Hematopoietic multipotent progenitor cell (in vitro differentiated cells): ENCODE measurements at regions not wholly inside any gene's neighbourhood (a gene's known extent, or its start where the extent isn't known, plus 50 kb on each side); places are given as distances from the start of the nearest gene placed in this dataset.
A peak's percentile ranks its signal among the peaks of the same experiment; 100 is the strongest.

ENCODE experiments used
- DNase-seq, 3 donors: peaks; one replicate each; pipeline ENCODE4 v3.0.0-alpha.2; 2011 to 2015; ENCODE audit warnings: low read depth in 2 of 3, low spot score in 2 of 3

- no peak for DNase-seq
Measured at GRCh38 chr4:14265651-14266050, 638.1 kb upstream of the BOD1L1 start.

DNA sequence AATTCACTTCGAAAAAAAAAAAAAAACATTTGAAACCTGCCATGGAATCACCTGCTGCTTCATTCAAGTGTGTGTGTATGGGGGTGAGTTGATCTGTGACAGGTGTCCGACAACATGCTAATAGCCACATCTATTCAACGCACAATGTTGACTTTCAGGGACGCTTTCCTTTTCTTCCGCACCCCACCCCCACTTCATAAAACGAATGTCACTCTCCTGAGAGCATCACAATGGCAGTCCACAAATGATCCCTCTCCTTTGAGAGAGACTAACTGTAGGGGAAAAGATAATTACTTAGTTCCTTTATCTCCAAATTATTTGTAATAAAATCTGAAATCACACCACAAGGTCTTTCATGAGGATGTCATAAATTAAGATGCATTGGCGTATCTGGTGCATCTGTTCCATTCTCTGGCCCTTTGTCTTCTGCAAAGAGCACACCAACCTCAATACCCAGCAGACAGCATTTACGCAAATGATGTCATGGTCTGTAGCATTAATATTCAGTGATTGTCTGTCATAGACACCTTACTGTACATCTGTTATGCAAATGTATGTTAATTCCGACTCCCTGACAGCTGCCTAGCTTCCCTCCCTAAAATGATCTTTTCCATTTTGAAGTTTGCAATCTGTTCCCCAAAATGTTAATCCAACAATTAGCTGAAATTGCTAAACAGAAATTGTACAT lies 640.0 kb upstream of the BOD1L1 start:
- no peak for DNase-seq

DNA sequence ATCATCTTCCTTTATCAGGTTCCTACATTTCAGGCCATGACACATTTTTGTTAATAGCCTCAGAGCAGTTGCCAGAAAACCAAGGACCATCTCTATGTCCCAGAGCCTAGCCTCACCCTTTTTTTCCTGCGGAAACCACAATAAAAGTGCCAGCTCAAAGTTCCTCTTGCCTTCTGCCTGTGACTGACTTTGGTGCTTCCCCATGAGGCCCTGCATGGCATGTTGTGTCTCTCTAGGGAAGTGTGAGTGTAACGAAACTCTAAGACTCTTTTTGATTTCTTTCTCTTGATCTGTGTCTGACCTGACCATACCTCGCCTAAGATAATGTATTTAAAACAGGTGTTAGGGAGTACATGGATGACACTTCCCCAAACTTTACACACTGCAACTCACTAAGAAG lies 642.3 kb upstream of the BOD1L1 start:
- peak in 2 of 3 donors; percentile 82 to 91 for DNase-seq

- peak in 2 of 3 donors; percentile 19 to 73 for DNase-seq
Measured at GRCh38 chr4:14272206-14272605, 644.7 kb upstream of the BOD1L1 start.

GRCh38 chr4:14277505-14277904 lies 650.0 kb upstream of the BOD1L1 start:
- no peak for DNase-seq

GRCh38 chr4:14280567-14280966 lies 653.0 kb upstream of the BOD1L1 start:
- DNase-seq = no peak

GRCh38 chr4:14284578-14284977 lies 657.1 kb upstream of the BOD1L1 start:
- DNase-seq = no peak

DNA sequence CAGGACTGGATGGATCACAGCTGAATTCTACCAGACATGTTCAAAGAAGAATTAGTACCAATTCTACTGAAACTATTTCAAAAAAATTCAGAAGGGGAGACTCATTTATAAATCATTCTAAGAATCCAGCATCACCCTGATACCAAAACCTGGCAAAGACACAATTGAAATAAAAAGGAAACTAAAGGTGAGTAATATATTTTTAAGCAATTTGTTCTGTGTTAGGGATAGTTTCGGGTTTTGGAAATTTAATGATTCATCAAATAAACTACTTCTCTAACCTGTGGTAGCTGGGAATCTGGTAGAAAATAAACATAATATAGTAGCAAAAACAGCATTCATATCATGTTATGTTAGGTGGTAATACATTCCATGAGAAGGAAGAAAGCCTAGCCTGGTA lies 662.2 kb upstream of the BOD1L1 start:
- no peak for DNase-seq

DNA sequence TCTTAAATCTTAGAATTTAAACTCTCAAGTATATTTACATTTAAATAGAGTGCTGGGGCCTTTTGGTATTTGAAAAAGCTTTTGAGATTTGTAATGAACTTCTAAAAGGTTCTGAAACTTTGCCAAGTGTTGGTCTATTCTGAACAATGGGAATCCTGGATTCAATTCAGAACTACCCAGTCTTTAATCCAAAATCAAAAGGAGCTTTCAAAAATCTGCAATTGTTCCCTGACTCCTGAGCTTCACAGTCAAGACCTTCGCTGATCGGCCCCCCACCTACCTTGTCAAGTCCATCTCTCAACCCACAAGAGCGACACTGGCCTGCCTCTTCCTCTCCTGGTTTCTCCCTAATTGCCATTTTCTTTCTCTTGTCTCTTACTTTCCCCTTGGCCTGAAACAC lies 666.1 kb upstream of the BOD1L1 start:
- DNase-seq = no peak

DNA sequence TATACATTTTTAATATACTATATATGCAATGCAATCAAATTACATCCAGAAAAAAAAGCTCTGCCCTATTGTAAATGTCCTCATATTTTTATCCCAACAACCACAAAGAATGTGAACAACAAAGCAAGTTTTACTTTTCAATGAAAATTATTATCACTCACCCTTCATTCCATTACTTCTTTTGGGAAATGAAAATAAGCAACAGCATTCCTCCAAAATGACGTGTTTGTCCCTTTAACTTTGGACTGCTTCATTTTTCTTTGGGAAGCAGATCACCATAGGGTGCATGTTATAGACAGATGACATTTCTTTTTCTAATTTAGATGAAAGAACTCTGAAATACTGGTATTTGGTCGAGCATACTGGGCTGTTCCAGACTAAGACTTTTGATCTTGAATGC lies 667.1 kb upstream of the BOD1L1 start:
- no peak for DNase-seq

DNA sequence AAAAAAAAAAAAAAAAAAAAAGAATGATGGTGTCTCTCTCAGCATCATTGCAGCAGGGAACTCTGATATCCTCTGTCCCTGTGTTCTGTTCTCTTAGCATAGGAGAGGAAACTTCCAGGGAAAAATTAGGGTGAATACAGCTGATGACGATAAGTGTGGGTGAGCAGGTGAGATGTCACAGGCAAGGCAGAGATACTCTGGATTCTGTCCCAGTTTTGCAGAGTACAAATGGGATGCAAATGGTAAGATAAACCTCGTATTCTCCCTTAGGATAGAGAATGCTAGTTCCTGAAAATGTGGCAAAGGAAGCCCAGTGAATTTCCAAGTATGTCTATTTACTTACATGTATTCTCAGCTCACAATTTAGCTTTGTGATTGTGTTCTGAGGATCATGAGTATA lies 671.6 kb upstream of the BOD1L1 start:
- DNase-seq = no peak

GRCh38 chr4:14302021-14302420 lies 674.5 kb upstream of the BOD1L1 start:
- no peak for DNase-seq

GRCh38 chr4:14303856-14304255 lies 676.3 kb upstream of the BOD1L1 start:
- no peak for DNase-seq

GRCh38 chr4:14308229-14308651 lies 680.7 kb upstream of the BOD1L1 start:
- no peak for DNase-seq

DNA sequence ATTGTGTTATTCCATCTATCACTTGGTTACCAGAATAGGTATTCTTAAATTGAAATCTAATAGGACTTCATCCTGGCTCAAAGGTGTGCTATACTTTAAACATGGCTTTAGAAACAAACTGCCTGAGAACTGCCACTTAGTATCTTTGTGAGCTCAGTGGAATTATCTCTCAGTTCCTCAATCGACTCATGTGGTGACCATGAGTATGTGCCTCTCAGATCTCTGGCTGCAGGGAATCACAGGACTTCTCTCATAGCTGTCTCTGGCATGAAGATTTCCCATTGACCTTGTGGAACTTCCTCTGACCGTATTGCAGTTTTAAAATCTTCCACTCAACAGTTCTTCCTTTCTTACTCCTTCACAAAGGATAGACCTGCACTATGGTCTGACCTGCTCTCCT lies 681.9 kb upstream of the BOD1L1 start:
- no peak for DNase-seq

- no peak for DNase-seq
Measured at GRCh38 chr4:14313757-14314156, 686.2 kb upstream of the BOD1L1 start.

DNA sequence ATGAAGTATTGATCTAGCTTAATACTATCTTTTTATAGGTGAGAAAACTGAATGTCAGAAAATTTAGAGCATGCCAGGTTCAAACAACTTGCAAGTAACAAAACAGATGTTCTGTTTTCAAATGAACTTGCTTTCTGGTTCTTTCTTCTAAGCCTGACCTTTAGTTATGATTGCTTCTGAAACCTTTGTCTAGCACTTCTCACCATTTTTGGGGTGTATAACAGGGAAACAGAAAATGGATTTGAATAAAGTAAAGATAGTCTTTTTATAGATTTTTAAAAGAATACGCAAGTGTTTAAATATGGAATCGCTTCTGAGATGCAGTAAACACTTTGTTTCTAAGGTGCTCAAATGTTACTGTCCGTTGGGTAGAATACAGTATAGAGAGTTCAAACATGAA lies 687.2 kb upstream of the CPEB2 start:
- DNase-seq = no peak

DNA sequence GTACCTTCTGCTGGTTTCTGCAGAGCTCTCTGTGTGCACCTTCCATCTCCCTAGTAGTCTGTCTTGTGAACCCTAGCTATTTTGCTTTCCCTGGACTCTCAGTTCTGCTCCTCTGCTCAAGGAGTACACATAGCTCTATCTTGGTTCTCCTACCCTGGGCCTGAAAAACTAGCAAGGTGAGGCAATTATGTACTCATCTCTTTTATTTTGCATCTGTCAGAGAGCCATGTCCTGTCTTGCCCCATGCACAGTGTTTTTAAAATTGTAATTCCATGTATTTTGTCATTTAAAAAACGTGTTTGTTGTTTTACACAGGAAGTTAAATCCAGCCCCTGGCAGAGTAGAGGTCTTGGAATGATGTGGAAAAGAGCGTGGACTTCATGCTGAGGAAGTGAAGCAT lies 684.9 kb upstream of the CPEB2 start:
- DNase-seq = no peak

GRCh38 chr4:14318671-14319070 lies 683.6 kb upstream of the CPEB2 start:
- DNase-seq = no peak

DNA sequence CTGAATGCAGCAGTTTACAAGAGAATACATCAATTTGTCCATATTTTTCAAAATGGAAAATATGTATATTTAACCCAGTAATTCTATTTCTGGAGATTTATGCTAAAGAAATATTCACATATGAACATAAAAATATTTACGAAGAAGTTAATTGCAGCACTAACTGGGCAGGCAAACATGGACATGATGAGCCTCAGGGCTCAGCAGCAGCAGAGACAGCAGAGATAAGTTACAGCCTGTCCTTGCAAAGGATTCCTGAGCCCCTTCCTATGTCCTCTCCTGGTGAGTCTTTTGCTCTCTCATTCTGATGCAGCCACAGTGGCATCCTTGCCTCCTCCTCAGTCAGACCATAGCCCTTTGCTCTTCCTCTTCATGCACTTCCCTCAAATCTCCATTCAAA lies 680.6 kb upstream of the CPEB2 start:
- DNase-seq = no peak

DNA sequence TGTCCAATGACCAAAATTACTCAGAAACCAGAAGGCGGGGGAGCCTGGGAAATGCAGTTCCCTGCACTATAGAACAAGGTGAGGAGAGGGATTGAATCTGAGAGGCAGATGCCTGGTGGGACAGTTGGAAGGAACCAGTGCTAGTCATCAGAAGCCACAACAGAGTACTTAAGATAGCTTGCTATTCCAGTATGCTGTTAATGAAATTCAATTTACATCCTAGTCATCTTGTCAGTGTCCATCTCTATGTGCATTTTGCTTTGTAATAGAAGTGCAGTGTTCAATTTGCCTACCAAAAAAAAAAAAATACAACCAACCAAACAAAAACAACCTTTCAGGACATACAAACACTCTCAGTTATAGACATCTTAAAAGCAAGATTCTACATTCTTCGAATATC lies 679.1 kb upstream of the CPEB2 start:
- DNase-seq = no peak

DNA sequence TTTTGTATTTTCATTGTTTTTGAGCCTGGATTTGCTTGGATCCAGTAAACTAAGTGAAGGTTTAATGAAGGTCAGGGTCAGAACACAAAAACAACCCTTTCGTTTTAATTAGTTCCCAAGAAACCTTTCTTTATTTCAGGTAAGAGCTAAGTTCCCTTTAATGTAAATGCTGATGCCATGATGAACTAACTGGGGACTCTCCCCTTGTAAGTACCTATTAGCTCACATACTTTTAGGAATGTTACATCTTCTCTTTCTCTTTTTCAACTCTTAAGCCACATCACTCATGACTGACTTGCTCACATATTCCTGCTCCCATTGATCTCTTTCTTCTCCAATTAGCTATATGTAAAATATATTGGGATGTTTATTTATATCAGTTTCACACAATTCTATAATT lies 673.1 kb upstream of the CPEB2 start:
- DNase-seq = no peak

DNA sequence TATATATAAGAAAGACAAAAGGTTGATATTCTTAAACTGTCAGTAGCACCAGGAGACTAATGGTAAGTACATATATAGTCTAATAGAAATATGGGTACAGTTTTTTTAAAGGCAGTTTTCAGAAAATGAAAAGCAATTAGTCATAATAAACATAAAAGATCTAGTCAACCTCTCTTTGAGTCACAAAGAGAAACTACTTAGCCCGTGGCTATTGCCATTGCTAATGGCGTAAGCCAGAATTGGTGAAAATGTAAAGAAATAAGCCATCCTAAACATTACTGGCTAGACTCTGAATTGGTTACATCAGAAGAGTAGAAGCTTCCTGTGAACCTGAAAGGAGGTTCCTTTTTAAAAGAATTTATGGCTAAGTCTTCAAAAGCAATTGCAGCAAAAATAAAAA lies 668.7 kb upstream of the CPEB2 start:
- DNase-seq = no peak
